VCaP (cell line): ENCODE measurements at regions not wholly inside any gene's neighbourhood (a gene's known extent, or its start where the extent isn't known, plus 50 kb on each side); places are given as distances from the start of the nearest gene placed in this dataset.
A peak's percentile ranks its signal among the peaks of the same experiment; 100 is the strongest.

Experiments
- H3K27ac ChIP-seq: fragments of 450-650 bp; 2 replicates; pipeline ENCODE4 v1.5.1; 2017
- TF ChIP-seq, protein P1 (sequence below): fragments of 450-650 bp; conservative IDR thresholded peaks from 2 replicates; pipeline ENCODE4 v1.5.1; 2017; ENCODE audit warnings: mild to moderate bottlenecking, moderate library complexity

DNA sequence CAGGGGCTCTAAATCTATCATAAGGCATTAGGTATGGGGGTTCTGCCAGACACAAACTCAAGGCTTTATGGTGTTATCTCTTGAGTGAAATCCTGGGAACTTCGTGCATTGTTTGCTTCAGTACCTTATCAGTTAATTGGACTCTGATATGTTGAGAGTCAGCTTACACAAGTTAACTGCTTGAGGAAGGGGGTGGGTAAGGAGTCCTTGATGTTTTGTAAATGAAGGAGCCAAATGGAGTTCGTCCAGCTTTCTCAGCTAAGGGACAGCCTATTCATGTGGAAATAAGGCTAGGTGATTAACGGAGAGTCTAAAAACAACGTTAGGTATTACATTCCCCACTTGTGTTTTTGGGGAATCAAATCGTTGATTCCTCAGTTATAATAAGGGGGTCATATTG, 157.4 kb downstream of the TRIM27 start:
- TF ChIP-seq, protein P1, sequence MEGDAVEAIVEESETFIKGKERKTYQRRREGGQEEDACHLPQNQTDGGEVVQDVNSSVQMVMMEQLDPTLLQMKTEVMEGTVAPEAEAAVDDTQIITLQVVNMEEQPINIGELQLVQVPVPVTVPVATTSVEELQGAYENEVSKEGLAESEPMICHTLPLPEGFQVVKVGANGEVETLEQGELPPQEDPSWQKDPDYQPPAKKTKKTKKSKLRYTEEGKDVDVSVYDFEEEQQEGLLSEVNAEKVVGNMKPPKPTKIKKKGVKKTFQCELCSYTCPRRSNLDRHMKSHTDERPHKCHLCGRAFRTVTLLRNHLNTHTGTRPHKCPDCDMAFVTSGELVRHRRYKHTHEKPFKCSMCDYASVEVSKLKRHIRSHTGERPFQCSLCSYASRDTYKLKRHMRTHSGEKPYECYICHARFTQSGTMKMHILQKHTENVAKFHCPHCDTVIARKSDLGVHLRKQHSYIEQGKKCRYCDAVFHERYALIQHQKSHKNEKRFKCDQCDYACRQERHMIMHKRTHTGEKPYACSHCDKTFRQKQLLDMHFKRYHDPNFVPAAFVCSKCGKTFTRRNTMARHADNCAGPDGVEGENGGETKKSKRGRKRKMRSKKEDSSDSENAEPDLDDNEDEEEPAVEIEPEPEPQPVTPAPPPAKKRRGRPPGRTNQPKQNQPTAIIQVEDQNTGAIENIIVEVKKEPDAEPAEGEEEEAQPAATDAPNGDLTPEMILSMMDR: no peak

GRCh38 chr6:28767133-28767532, 156.7 kb downstream of the TRIM27 start:
- TF ChIP-seq, protein P1: no peak
- H3K27ac ChIP-seq: no peak overlapping the region

More for the DNA sequence above, 157.4 kb downstream of the TRIM27 start:
- H3K27ac ChIP-seq: peak overlapping the region; percentile 81

GRCh38 chr6:28767691-28768090, 156.1 kb downstream of the TRIM27 start:
- H3K27ac ChIP-seq: no peak overlapping the region
- TF ChIP-seq, protein P1: no peak

DNA sequence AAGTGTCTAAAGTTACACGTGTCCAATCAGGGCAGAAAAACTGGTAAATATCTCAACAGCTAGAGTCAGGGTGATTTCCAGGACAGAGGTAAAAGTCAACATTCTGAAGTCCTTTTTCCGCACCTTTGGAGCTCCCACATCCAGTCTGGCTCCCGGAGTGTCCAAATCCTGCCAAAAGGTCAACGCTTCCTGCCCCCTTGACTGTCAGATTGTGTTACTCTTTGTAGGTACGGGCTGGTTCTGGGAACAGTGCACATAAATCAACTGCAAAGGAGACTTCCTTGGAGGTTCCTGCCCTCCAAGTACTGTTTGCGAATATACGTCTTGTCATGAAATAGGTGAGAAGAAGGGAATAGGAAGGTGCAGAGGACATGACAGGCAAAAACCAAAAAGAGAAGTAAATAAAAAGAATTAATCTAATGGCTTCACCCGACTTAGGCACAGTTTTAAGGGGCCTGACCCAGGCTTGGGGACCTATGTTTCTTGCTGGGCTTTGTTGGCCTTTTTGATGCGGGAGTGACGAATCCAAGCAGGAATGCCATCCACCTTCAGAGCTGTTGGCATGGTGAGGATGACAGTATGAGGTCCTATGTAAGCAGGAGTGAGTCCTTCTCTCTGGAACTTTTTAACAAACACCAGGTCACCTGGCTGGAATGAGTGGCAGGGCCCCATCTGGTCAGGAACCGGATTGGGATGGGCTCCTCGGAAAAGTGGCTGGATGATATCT, 155.4 kb downstream of the TRIM27 start:
- TF ChIP-seq, protein P1: no peak
- no peak overlapping the region for H3K27ac ChIP-seq

DNA sequence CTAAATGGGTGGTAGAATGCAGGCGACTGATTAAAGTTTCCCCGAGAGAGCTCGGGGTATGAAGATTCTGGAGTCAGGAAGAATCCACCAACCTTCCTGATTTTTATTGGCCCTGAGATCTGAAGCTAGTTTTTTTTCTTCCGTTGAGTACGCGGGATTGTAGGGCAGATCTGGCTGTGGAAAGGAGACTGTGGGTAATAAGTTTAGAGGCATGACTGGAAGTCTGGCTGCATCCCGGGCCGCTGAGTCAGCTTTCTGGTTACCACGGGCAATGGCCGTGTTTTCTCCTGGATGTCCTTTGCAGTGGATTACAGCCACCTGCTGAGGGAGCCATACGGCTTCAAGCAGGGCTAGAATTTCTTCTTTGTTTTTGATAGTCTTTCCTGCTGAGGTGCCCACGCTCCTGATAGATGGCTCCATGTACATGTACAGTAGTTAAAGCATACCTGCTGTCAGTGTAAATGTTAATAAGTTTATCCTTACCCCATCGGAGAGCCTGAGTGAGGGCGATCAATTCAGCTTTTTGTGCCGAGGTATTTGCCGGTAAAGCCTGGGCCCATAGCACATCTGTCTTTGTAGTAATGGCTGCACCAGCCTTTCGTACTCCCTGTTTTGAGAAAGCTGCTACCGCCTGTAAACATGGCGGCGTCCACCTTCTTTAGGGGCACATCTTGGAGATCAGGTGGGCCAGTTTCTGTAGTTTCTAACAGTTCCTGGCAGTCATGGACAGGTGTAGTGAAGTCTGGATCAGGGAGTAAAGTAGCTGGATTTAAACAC, 154.0 kb downstream of the TRIM27 start:
- TF ChIP-seq, protein P1: peak; percentile 56
- no peak overlapping the region for H3K27ac ChIP-seq

- TF ChIP-seq, protein P1: no peak
Measured at GRCh38 chr6:28770732-28771131, 153.1 kb downstream of the TRIM27 start.

GRCh38 chr6:28771401-28772267, 152.2 kb downstream of the TRIM27 start:
- no peak overlapping the region for H3K27ac ChIP-seq
- TF ChIP-seq, protein P1: peak; percentile 37; the same call in 1 of the 2 replicates

More at GRCh38 chr6:28770732-28771131, 153.1 kb downstream of the TRIM27 start:
- H3K27ac ChIP-seq: no peak overlapping the region
